SW480 (cell line): ENCODE measurements at regions not wholly inside any gene's neighbourhood (a gene's known extent, or its start where the extent isn't known, plus 50 kb on each side); places are given as distances from the start of the nearest gene placed in this dataset.

ENCODE experiments used
- DNase-seq: peaks from one replicate; pipeline ENCODE4 v3.0.0-alpha.2; 2016; ENCODE audit warnings: low spot score

DNA sequence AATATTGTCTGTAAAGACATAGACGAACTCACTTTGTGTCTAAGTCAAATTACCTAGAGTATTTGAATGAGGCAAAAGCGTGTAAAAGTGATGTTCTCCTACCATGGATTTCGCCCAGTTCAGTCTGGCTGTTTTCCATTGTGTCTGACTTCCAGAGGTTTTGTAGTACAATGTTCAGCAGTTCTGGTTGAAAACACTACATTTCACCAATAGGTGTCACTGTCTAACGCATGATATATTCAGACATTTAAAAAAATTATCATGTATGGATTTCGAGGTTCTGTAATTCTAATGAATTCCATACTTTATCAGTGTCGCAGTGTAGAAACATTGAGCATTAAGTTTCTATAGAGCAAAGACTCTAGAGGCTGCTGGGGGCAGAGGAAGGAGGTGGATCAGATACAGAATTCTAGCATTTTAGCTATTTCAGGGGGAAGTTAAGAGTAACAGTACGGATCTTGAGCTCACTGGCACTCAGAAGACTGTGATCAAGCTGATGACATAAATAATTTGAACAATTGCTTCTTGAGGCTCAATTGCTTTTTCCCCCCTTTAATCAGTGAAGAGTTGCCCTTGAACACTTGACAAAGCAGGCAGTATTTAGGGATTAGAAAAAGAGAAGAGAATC, 196.9 kb upstream of the RHOBTB1 start:
- DNase-seq: peak; percentile 49

DNA sequence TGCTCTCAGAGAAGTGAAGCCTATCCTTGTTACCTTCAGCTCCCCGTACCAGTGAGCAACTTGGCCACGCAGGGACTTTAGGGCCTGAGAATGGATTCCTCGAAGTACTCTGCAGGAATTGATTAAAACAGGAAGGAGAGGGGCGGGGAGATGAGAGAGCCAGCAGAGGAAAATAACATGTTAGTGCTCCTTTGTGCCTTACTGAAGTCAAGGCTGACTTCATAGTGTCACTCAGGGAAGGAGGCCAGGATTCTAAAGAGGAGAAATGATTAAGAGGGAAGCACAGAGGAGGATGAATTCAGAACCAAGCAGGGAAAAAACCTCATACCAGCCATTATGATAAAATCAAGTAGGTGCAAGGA, 195.6 kb upstream of the RHOBTB1 start:
- DNase-seq: no peak

GRCh38 chr10:61138708-61139591, 195.0 kb upstream of the RHOBTB1 start:
- no peak for DNase-seq

DNA sequence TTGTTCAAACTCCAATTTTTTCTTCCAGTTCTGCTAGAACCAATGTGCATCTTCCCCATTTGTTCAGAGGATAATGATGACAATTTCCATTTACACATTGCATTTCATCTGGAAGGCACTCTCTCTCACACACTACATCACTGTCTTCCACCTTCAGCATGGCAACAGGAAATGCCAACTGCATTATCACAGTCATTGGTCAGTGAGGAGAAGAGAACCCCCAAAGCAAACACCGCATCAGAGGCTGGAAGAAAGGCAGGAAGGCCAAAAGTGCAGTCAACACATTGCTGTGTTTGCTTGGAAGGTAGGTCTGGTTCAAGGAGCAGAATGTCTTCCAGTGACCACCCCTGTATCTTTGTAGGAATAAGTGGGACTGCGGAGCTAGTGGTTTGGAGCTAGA, 192.2 kb upstream of the RHOBTB1 start:
- no peak for DNase-seq

DNA sequence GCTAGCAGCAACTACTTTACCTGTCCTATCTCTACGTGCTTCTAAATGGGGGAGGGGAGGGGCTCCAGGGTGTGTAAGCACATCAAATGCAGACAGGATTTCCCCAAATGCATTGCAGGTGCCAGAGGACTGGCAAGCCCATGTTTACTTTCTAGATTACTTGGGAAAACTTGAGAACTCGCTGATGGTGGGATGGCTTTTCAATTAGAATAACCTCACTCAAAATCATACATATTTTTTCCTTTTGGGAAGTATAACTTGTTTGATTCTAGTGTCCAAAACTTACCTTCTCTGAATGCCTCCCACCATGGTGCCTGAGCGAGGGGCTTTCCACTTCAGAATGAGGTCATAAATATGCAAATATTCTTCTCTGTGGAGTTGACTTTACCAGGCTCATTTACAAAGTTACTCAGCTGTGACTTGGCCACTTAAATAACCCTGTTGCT, 191.3 kb upstream of the RHOBTB1 start:
- DNase-seq: no peak

- no peak for DNase-seq
Observed at GRCh38 chr10:61130366-61130765, 186.4 kb upstream of the RHOBTB1 start.

- DNase-seq: no peak
Observed at GRCh38 chr10:61128196-61128595, 184.2 kb upstream of the RHOBTB1 start.

DNA sequence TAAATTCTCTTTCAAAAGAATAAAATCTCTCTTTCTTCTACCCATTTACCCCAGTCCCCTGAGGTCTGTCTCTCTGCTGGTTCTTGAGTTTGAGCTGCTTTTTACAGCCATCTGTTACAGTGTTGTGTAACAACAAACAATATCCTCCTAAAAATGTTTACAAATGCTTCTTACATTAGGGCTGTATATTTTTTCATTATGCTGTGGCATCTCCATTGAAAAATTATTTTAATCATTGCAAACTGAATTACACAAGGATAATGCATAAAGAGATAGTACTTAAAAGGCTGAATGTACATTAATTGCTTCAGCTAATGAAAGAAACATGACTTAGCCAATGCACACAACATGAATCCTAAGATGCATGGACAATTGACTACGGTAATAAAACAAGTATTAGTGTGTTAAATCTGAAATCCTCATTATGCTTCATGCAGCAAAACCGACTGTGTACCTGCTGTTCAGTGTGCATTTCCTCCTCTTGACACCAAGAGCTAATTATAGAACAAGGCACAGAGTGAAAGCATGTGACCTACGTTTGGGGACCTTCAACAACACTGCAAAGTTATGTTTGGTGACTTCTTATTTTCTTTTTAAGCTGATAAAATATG, 181.7 kb upstream of the RHOBTB1 start:
- no peak for DNase-seq

DNA sequence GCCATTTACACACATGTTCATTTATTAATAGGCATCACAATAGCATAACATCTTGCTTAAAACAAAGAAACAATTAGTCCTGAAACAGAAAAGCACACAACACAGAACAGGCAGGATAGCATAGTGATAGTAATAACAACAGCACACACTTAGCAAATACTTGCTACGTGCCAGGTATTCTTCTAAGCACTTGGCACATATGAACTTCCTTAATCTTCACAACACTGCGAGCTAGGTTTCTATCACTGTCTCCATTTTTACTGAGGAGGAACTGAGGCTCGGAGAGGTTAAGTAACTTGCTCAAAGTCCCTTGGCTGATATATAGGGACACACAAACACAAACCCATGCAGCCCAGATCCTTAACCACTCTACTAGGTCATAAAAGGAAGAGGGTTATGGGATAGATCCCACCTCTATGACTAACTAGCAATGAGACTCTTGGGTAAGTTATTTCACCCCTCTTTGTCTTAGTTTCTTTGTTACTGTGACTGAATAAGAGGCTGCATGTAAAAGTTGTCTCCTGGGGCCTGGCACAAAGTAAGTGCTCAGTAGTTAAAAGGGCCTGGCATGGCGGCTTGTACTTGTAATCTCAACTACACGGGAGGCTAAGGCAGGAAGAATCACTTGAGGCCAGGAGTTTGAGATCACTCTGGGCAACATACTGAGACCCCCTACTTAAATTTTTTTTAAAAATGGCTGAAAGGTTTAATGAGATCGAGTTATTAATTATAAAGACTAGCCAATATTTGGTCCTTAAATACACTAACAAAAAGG, 181.0 kb upstream of the RHOBTB1 start:
- DNase-seq: no peak

GRCh38 chr10:61120805-61121204, 176.8 kb upstream of the RHOBTB1 start:
- no peak for DNase-seq

- DNase-seq: no peak
Observed at GRCh38 chr10:61119573-61119972, 175.6 kb upstream of the RHOBTB1 start.

DNA sequence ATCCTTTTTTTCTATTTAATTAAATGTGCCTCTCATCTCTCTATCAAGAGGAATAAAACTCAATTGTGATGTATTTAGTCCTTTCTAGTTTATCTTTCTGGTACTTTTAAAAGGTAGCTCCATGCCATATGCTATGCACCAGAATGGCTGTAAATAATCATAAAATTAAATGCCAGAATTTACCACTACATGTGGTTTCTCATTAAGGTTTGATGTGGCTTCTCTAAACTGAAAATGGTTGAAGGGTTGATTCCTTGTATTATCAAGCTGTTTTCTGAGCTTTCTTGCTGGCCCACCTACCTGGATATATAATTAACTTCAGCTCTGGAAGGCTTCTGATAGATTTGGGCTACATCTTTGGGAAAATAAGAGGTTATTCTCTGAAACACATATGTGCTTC, 171.9 kb upstream of the RHOBTB1 start:
- no peak for DNase-seq

- no peak for DNase-seq
Observed at GRCh38 chr10:61112771-61113170, 168.8 kb upstream of the RHOBTB1 start.

DNA sequence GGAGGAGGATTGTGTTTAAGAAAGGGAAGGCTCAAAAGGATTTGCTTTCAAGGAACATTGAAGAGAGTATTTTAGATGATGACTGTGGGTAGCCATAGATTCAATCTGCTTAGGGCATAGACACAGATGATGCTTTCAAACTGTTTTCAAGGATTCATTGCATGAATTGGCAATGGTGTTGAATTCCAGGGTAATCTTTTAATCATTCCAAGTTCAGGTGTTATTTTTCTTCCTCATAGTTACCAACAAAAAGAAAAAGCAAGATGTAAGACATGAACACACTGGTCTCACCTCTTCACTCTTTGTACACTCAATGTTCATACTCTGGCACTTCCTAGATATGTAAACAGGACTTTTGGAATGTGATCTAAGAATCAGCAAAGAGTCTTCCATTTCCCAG, 167.0 kb upstream of the RHOBTB1 start:
- DNase-seq: no peak

DNA sequence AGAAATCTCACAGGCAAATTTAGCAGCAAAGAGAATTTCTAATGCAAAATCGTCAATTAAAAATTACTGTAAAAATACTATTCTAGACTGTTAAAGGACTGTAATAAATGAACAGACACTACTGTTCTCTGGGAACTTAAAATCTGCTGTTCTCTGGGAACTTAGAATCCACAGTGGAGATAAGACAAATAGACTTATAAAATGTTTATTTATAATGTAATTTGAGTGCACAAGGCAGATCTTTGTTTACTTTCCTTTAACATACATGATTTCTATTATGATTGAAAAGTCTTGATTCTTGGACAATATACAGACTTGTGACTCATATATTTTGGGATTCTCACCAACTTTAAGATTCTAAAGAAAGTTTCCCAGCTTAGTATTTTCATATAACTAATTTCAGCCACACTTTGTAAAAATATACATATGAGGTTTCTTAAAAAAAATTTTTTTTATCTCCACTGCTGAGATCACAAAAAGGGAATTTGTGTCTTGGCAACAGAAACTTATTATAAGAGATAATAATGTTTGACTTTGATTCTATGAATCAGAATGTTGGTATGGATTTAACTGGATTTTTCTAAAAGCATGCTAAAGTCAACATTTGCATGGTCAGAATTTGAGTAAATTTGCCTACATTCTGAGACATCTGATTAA, 166.3 kb upstream of the RHOBTB1 start:
- DNase-seq: no peak

DNA sequence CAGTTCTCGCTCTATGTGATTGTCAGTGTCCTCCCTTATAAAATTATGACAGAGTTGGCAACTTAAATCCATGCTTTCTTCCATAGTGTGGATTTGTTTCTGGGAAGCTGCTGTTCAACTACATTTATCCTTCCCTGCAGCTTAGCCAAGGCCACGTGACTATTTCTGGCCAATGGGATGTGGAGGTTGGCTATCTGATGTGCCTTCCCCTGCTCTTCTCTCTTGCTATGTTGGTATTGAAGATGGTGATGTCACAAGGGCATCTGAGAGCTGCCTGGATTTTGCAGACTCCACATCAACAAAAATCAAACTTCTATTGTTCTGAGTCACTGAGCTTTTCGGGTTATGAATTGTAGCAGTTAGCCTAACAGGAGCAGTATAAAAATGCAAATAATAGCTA, 164.9 kb upstream of the RHOBTB1 start:
- no peak for DNase-seq

GRCh38 chr10:61100887-61101286, 156.9 kb upstream of the RHOBTB1 start:
- DNase-seq: no peak

GRCh38 chr10:61099756-61100155, 155.8 kb upstream of the RHOBTB1 start:
- DNase-seq: no peak

DNA sequence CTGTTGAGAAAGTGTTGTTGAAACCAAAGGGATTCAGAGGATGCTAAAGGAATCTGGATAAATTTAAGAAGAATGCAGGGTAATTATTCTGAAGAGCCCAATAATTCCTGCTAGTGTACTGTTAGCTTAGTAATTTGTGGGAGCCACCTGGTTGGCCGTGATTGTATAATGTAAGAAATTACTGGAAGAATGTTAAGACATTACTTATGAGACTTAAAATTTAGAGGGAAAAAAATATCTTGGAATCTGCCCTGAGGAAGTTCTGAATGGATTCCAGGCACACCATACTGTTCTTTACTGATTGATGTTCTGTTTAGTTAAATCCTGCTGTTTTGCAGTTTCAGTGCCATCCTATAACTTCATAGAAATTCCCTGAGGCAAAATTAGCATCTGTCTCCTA, 155.0 kb upstream of the RHOBTB1 start:
- no peak for DNase-seq

DNA sequence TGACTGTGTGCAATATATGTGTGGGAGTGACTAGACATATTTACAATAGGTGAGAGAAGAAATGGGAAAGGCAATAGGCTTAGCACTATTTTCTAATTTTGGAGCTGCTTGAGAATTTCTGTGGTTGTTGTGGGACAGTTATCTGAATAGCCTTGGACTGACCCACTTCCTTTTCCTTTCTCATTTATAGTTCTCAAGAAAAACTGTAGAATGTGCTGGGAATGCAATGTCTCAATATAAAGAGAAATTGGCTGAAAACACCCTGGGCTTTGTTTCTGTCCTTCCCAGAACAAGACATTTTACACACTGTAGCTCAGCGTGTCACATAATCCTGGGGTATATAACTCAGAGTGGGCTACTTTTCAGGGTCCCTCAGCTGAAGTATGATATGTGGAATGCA, 153.0 kb upstream of the RHOBTB1 start:
- no peak for DNase-seq

DNA sequence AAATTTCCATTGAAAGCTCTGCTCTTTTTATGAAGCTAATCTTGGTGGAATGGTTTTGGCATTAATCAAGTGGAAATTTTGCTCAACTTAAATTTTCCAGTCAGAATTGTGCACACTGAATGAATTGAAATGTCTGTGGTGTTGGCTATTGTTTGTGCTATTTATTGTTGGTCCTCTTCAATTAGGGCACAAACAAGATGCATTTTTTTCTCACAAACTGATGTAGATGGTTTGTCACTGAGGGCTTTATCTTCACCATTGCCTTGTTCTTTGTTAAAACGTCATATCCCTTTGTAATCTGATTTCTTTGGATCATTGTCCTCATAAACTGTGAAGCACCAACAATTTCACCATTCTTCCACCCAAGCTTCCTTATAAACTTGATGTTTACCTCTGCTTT, 152.1 kb upstream of the RHOBTB1 start:
- no peak for DNase-seq

- DNase-seq: no peak
Observed at GRCh38 chr10:61091531-61091930, 147.5 kb upstream of the RHOBTB1 start.
